NCI-H510A treated with DMSO at 0.1 percent for 48 hours (cell line): ENCODE measurements at regions not wholly inside any gene's neighbourhood (a gene's known extent, or its start where the extent isn't known, plus 50 kb on each side); places are given as distances from the start of the nearest gene placed in this dataset.
"Not testable (repeated sequence)": the region's sequence is repeated elsewhere in the genome, so short reads cannot be mapped to it uniquely, and the experiment has no call there.

ENCODE experiments used
- DNase-seq: peaks from one replicate; lab custom pipeline; 2025; lab: John Stamatoyannopoulos, UW

- no peak for DNase-seq
Observed at GRCh38 chr3:87576752-87577151, 300.4 kb upstream of the POU1F1 start.

GRCh38 chr3:87575550-87575949 lies 299.2 kb upstream of the POU1F1 start:
- DNase-seq, result no peak

- DNase-seq, result no peak
Observed at GRCh38 chr3:87568331-87568730, 291.9 kb upstream of the POU1F1 start.

GRCh38 chr3:87564438-87564837 lies 288.1 kb upstream of the POU1F1 start:
- no peak for DNase-seq

- DNase-seq, result no peak
Observed at GRCh38 chr3:87563712-87564111, 287.3 kb upstream of the POU1F1 start.

GRCh38 chr3:87558492-87558891 lies 282.1 kb upstream of the POU1F1 start:
- DNase-seq, result no peak

GRCh38 chr3:87555290-87555689 lies 278.9 kb upstream of the POU1F1 start:
- no peak for DNase-seq

GRCh38 chr3:87553058-87553457 lies 276.7 kb upstream of the POU1F1 start:
- DNase-seq, result no peak

- no peak for DNase-seq
Observed at GRCh38 chr3:87550892-87551291, 274.5 kb upstream of the POU1F1 start.

- no peak for DNase-seq
Observed at GRCh38 chr3:87549208-87549607, 272.8 kb upstream of the POU1F1 start.

GRCh38 chr3:87548271-87548670 lies 271.9 kb upstream of the POU1F1 start:
- no peak for DNase-seq

- no peak for DNase-seq
Observed at GRCh38 chr3:87546216-87546615, 269.8 kb upstream of the POU1F1 start.

- not testable (repeated sequence) for DNase-seq
Observed at GRCh38 chr3:87543408-87543807, 267.0 kb upstream of the POU1F1 start.

GRCh38 chr3:87541723-87542122 lies 265.3 kb upstream of the POU1F1 start:
- no peak for DNase-seq

- not testable (repeated sequence) for DNase-seq
Observed at GRCh38 chr3:87538722-87539121, 262.3 kb upstream of the POU1F1 start.

- DNase-seq, result no peak
Observed at GRCh38 chr3:87509401-87509800, 233.0 kb upstream of the POU1F1 start.

- DNase-seq, result no peak
Observed at GRCh38 chr3:87508921-87509320, 232.5 kb upstream of the POU1F1 start.

- no peak for DNase-seq
Observed at GRCh38 chr3:87507753-87508152, 231.4 kb upstream of the POU1F1 start.

- DNase-seq, result peak; percentile 74
Observed at GRCh38 chr3:87503900-87504498, 227.6 kb upstream of the POU1F1 start.

GRCh38 chr3:87501076-87501475 lies 224.7 kb upstream of the POU1F1 start:
- DNase-seq, result no peak

- DNase-seq, result no peak
Observed at GRCh38 chr3:87498358-87499080, 222.1 kb upstream of the POU1F1 start.

- no peak for DNase-seq
Observed at GRCh38 chr3:87495938-87496337, 219.6 kb upstream of the POU1F1 start.

- DNase-seq, result no peak
Observed at GRCh38 chr3:87494264-87494663, 217.9 kb upstream of the POU1F1 start.

GRCh38 chr3:87491843-87492242 lies 215.5 kb upstream of the POU1F1 start:
- DNase-seq, result no peak
